ENCODE measurements at regions not wholly inside any gene's neighbourhood (a gene's known extent, or its start where the extent isn't known, plus 50 kb on each side); places are given as distances from the start of the nearest gene placed in this dataset.

DNA sequence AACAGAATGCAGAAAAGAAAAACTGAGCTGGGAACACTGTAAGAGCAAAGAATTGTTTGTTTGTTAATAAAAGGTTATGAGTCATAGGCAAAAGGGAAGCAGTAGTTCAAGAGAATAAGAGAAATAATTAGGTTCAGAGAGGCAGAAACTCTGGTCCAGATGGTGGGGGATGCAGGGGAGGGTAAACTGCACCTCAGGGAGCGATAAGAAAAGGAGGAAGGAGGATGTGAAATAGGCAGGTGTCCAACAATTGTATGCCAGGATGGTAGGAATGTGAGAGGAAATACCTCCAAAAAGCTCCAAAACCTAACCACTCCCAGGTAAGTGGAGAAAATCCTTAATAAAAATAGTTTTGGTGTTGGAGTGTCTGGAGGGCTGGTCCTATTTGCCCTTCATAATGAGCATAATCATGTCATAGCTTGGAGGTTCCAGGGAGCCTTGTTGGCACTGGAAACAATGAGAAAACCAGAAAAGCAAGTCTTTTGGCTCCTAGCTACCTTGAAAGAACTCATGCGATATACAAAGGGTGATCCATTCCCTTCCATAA, 405.4 kb upstream of the TBL1XR1 start:
- Histone ChIP-seq H3K27ac (peak overlapping the region in 1 of 2 donors; percentile 4), H3K27me3 (no peaks in the 10 kb centered on the region), H3K9me3 (no peaks in the 10 kb centered on the region), H3K4me3 (no peak overlapping the region), H3K4me1 (peaks cover 7% of the 10 kb centered on the region), H3K36me3 (ENCODE audit: low read depth, missing control alignments) (no peaks in the 10 kb centered on the region)
- 54 to 57% methylated on average over 2 of the region's 2 CpGs for WGBS, 2 donors
- no peak for DNase-seq
- intact Hi-C loops (cut with DNase I; ENCODE audit: low total_unique reads), result no loop called here
- TF ChIP-seq CTCF (IDR thresholded peaks at IDR 0.05), result no peak
- no peak for TF ChIP-seq POLR2A (IDR thresholded peaks at IDR 0.05)

- DNase-seq, result no peak
- intact Hi-C loops (cut with DNase I; ENCODE audit: low total_unique reads), result no loop called here
- H3K36me3 ChIP-seq (ENCODE audit: low read depth, missing control alignments), result no peaks in the 10 kb centered on the region
- no peak for TF ChIP-seq CTCF (IDR thresholded peaks at IDR 0.05)
- no peak for TF ChIP-seq POLR2A (IDR thresholded peaks at IDR 0.05)
- no peaks in the 10 kb centered on the region for H3K27me3 ChIP-seq
- 62 to 79% methylated on average over 2 of the region's 2 CpGs for WGBS, 2 donors
- peak overlapping the region in 1 of 2 donors; percentile 4 for H3K27ac ChIP-seq
- peaks cover 6% of the 10 kb centered on the region for H3K4me1 ChIP-seq
- H3K9me3 ChIP-seq, result no peaks in the 10 kb centered on the region
- H3K4me3 ChIP-seq, result no peak overlapping the region
Observed at GRCh38 chr3:177603148-177603603, 405.9 kb upstream of the TBL1XR1 start.

DNA sequence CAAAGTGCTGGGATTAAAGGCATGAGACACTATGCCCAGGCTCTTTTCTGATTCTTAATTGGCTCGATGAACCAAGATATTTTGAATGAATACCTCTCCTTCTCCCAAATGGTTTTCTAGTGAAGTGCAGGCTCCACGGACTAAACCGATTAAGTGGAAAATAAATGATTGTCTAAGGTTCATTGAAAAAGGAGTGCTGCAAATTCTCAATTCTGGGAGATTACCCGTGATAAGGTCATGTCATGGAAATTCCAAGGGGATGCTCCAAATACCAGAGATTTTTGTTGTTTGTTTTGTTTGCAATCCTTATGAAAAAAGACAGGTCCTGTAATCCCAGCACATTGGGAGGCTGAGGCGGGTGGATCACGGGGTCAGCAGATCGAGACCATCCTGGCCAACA, 406.9 kb upstream of the TBL1XR1 start:
- no peak overlapping the region for H3K27ac ChIP-seq
- no peak for TF ChIP-seq POLR2A (IDR thresholded peaks at IDR 0.05)
- TF ChIP-seq CTCF (IDR thresholded peaks at IDR 0.05), result no peak
- H3K4me1 ChIP-seq, result peaks cover 6% of the 10 kb centered on the region
- intact Hi-C loops (cut with DNase I; ENCODE audit: low total_unique reads), result no loop called here
- H3K9me3 ChIP-seq, result no peaks in the 10 kb centered on the region
- H3K36me3 ChIP-seq (ENCODE audit: low read depth, missing control alignments), result no peaks in the 10 kb centered on the region
- 85 to 91% methylated on average over 7 of the region's 7 CpGs for WGBS, 2 donors
- no peak for DNase-seq
- H3K4me3 ChIP-seq, result no peak overlapping the region
- H3K27me3 ChIP-seq, result no peaks in the 10 kb centered on the region

DNA sequence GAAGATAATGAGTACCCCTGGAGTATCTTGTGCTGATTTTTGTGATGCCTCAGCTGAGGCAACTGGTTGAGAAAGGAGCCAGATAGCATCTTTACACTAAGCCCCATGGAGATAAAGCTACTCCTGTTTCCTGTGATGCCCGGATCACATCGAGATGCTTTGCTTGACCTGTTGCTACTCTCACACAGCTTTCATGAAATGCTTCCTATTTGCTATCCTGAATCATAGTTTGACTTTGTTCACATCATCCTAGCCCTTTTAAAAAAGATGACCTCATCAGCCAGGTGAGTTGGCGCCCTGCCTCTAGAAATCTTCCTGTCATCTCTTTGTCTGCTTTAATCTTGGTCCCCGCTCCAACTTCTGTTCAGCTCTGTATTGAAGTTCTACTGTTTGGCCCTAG, 409.6 kb upstream of the TBL1XR1 start:
- H3K4me3 ChIP-seq, result no peak overlapping the region
- no peak overlapping the region for H3K27ac ChIP-seq
- intact Hi-C loops (cut with DNase I; ENCODE audit: low total_unique reads), result no loop called here
- DNase-seq, result no peak
- H3K9me3 ChIP-seq, result no peaks in the 10 kb centered on the region
- no peaks in the 10 kb centered on the region for H3K36me3 ChIP-seq (ENCODE audit: low read depth, missing control alignments)
- no peaks in the 10 kb centered on the region for H3K27me3 ChIP-seq
- TF ChIP-seq POLR2A (IDR thresholded peaks at IDR 0.05), result no peak
- TF ChIP-seq CTCF (IDR thresholded peaks at IDR 0.05), result no peak
- 79 to 86% methylated on average over 4 of the region's 4 CpGs for WGBS, 2 donors
- peaks cover 6% of the 10 kb centered on the region for H3K4me1 ChIP-seq

- Histone ChIP-seq H3K27ac (no peak overlapping the region), H3K4me1 (peaks cover 6% of the 10 kb centered on the region), H3K9me3 (no peaks in the 10 kb centered on the region), H3K4me3 (no peak overlapping the region), H3K36me3 (ENCODE audit: low read depth, missing control alignments) (no peaks in the 10 kb centered on the region), H3K27me3 (no peaks in the 10 kb centered on the region)
- no peak for TF ChIP-seq CTCF (IDR thresholded peaks at IDR 0.05)
- no peak for TF ChIP-seq POLR2A (IDR thresholded peaks at IDR 0.05)
- WGBS, 2 donors, result 34 to 52% methylated on average over 5 of the region's 5 CpGs
- intact Hi-C loops (cut with DNase I; ENCODE audit: low total_unique reads), result no loop called here
- no peak for DNase-seq
Observed at GRCh38 chr3:177607589-177607988, 410.3 kb upstream of the TBL1XR1 start.

Measured in testis (tissue), 2 donors.